Stimulated activated memory B cell treated with anti-CD40 and anti-IgM and Interleukin-4, amounts not matched to agents 10 μg/mL and 1 μg/mL and 100 μg/mL, for 72 hours (primary cell): ENCODE measurements at regions not wholly inside any gene's neighbourhood (a gene's known extent, or its start where the extent isn't known, plus 50 kb on each side); places are given as distances from the start of the nearest gene placed in this dataset.

Experiments
- ATAC-seq: fragments of 150-1000 bp; cut with Tn5 transposase; 2 replicates; pipeline ENCODE4 v1.10.0; 2021
- H3K27ac Mint-ChIP-seq: one replicate; pipeline ENCODE4 v1.8.0; 2022; ENCODE audit warnings: mild to moderate bottlenecking, mixed read lengths
- H3K27me3 Mint-ChIP-seq: one replicate; pipeline ENCODE4 v1.8.0; 2022; ENCODE audit warnings: mixed read lengths
- H3K36me3 Mint-ChIP-seq: one replicate; pipeline ENCODE4 v1.8.0; 2022; ENCODE audit warnings: mixed read lengths
- H3K4me1 Mint-ChIP-seq: one replicate; pipeline ENCODE4 v1.8.0; 2022; ENCODE audit warnings: mixed read lengths
- H3K4me3 Mint-ChIP-seq: one replicate; pipeline ENCODE4 v1.8.0; 2022; ENCODE audit warnings: mild to moderate bottlenecking, moderate library complexity, mixed read lengths
- H3K9me3 Mint-ChIP-seq: one replicate; pipeline ENCODE4 v1.8.0; 2022; ENCODE audit warnings: mixed read lengths

- Mint-ChIP-seq H3K27me3 (peaks cover 7% of the 10 kb centered on the region), H3K4me3 (no peak overlapping the region), H3K9me3 (no peaks in the 10 kb centered on the region), H3K4me1 (peaks cover 6% of the 10 kb centered on the region), H3K27ac (no peak overlapping the region), H3K36me3 (no peaks in the 10 kb centered on the region)
- no peak for ATAC-seq
These were observed 97.8 kb upstream of the OGFRL1 start for GRCh38 chr6:71190809-71191208.

GRCh38 chr6:71194724-71195123, 93.9 kb upstream of the OGFRL1 start:
- ATAC-seq: no peak
- no peaks in the 10 kb centered on the region for H3K9me3 Mint-ChIP-seq
- no peak overlapping the region for H3K27ac Mint-ChIP-seq
- peaks cover 4% of the 10 kb centered on the region for H3K27me3 Mint-ChIP-seq
- peaks cover 6% of the 10 kb centered on the region for H3K4me1 Mint-ChIP-seq
- no peaks in the 10 kb centered on the region for H3K36me3 Mint-ChIP-seq
- no peak overlapping the region for H3K4me3 Mint-ChIP-seq

GRCh38 chr6:71197267-71197666, 91.3 kb upstream of the OGFRL1 start:
- ATAC-seq: no peak
- Mint-ChIP-seq H3K4me3 (no peak overlapping the region), H3K27me3 (no peaks in the 10 kb centered on the region), H3K36me3 (no peaks in the 10 kb centered on the region), H3K9me3 (no peaks in the 10 kb centered on the region), H3K27ac (no peak overlapping the region), H3K4me1 (no peaks in the 10 kb centered on the region)

GRCh38 chr6:71197780-71198179, 90.8 kb upstream of the OGFRL1 start:
- ATAC-seq: no peak
- Mint-ChIP-seq H3K9me3 (no peaks in the 10 kb centered on the region), H3K27me3 (no peaks in the 10 kb centered on the region), H3K4me1 (no peaks in the 10 kb centered on the region), H3K36me3 (no peaks in the 10 kb centered on the region), H3K4me3 (no peak overlapping the region), H3K27ac (no peak overlapping the region)

DNA sequence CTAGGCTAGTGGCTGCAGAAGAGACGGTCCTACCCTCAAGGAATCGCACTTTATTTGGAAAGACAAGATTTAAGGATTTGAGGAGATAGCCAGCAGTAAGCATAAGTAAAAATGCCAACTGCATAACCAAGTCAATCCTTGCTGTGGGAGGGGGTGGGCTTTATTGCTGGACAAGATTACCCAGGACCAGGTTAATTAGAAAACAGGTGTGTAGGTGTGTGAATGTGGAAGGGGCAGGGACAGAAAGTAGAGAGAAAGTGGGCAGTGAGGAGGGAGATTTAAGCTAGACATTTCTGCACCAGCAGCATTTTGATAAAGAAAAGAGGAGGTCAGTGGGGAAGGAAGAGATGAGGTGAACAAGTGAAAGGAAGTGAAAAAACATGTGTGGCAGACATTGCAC, 89.7 kb upstream of the OGFRL1 start:
- no peaks in the 10 kb centered on the region for H3K9me3 Mint-ChIP-seq
- no peaks in the 10 kb centered on the region for H3K36me3 Mint-ChIP-seq
- no peak for ATAC-seq
- no peak overlapping the region for H3K27ac Mint-ChIP-seq
- H3K27me3 Mint-ChIP-seq: peaks cover 5% of the 10 kb centered on the region
- no peak overlapping the region for H3K4me3 Mint-ChIP-seq
- H3K4me1 Mint-ChIP-seq: no peaks in the 10 kb centered on the region

- Mint-ChIP-seq H3K4me3 (no peak overlapping the region), H3K9me3 (no peaks in the 10 kb centered on the region), H3K4me1 (no peaks in the 10 kb centered on the region), H3K27me3 (peaks cover 9% of the 10 kb centered on the region), H3K36me3 (no peaks in the 10 kb centered on the region), H3K27ac (no peak overlapping the region)
- no peak for ATAC-seq
These were observed 88.9 kb upstream of the OGFRL1 start for GRCh38 chr6:71199736-71200135.

GRCh38 chr6:71203206-71203605, 85.4 kb upstream of the OGFRL1 start:
- Mint-ChIP-seq H3K4me1 (no peaks in the 10 kb centered on the region), H3K36me3 (no peaks in the 10 kb centered on the region), H3K27ac (no peak overlapping the region), H3K4me3 (no peak overlapping the region), H3K27me3 (peaks cover 9% of the 10 kb centered on the region), H3K9me3 (no peaks in the 10 kb centered on the region)
- no peak for ATAC-seq

DNA sequence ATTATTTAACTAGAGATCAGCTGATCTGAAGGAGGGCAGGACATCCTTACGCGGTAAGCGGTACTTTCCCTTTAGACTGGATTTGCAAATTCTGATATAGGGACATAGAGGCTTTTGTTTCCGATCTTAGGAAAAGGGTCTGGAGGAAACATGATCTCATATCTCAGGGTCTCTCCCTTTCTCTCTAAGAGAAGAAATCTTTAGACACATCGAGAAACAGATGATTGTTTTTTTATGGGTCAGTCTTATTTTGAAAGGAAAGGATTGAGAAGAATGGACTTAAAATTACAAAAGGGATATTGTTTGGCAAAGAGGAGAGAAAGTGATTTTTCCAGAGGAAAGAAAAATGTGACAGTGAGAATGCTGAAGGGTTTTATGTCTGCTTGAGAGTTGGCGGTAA, 83.9 kb upstream of the OGFRL1 start:
- H3K27ac Mint-ChIP-seq: no peak overlapping the region
- no peak for ATAC-seq
- no peaks in the 10 kb centered on the region for H3K4me1 Mint-ChIP-seq
- H3K9me3 Mint-ChIP-seq: no peaks in the 10 kb centered on the region
- H3K27me3 Mint-ChIP-seq: peaks cover 9% of the 10 kb centered on the region
- no peak overlapping the region for H3K4me3 Mint-ChIP-seq
- no peaks in the 10 kb centered on the region for H3K36me3 Mint-ChIP-seq

DNA sequence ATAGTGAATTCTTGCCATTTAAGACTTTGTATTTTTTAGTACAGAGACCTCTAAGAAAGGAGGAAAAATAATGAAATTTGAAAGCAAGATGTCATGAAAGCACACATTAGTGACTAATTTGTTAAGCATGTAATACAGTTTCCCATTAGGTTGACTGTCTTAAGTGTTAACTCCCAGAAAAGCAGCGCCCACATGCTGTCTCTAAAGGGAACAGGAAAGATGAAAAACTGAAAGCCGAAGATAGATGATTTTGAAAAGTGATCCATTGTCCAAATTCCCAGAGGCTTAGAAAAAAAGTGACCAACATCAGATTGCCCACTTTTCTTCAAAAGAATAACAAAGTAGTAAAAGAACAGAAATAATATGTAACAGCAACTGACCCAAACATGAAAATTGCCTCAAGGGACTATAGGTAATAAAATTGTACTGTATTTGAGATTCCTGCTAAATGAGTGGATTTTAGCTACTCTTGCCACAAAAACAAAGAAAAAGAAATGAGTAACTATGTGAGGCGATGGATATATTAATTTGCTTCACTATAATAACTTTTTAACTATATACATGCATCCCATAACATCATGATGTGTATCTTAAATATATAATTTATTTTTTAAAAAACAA, 83.2 kb upstream of the OGFRL1 start:
- Mint-ChIP-seq H3K36me3 (no peaks in the 10 kb centered on the region), H3K27ac (no peak overlapping the region), H3K9me3 (no peaks in the 10 kb centered on the region), H3K4me1 (no peaks in the 10 kb centered on the region), H3K4me3 (no peak overlapping the region), H3K27me3 (peaks cover 9% of the 10 kb centered on the region)
- ATAC-seq: no peak

DNA sequence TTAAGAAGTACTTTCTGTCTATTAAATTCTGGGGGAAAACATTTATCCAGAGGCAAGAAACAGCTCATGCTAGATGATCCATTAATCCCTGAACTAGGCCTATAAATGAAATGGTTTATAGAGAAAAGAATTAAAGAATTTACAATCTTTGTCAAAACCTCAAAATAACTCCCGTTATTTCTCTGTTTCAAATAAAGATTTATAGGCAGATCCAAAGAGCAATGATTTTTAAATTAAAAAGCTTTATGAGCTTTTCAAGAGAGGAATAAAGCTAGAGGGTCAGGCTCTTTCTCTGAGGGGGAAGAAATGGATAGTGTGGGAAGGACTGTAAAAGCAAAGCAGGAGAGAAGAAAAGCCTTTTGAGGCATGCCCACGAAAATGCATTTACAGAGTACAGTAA, 82.5 kb upstream of the OGFRL1 start:
- H3K27me3 Mint-ChIP-seq: peaks cover 9% of the 10 kb centered on the region
- H3K4me1 Mint-ChIP-seq: no peaks in the 10 kb centered on the region
- ATAC-seq: no peak
- no peak overlapping the region for H3K4me3 Mint-ChIP-seq
- H3K27ac Mint-ChIP-seq: no peak overlapping the region
- no peaks in the 10 kb centered on the region for H3K36me3 Mint-ChIP-seq
- no peaks in the 10 kb centered on the region for H3K9me3 Mint-ChIP-seq

GRCh38 chr6:71209206-71209605, 79.4 kb upstream of the OGFRL1 start:
- Mint-ChIP-seq H3K27me3 (peaks cover under 1% of the 10 kb centered on the region), H3K27ac (no peak overlapping the region), H3K4me3 (no peak overlapping the region), H3K9me3 (no peaks in the 10 kb centered on the region), H3K4me1 (no peaks in the 10 kb centered on the region), H3K36me3 (no peaks in the 10 kb centered on the region)
- ATAC-seq: no peak

DNA sequence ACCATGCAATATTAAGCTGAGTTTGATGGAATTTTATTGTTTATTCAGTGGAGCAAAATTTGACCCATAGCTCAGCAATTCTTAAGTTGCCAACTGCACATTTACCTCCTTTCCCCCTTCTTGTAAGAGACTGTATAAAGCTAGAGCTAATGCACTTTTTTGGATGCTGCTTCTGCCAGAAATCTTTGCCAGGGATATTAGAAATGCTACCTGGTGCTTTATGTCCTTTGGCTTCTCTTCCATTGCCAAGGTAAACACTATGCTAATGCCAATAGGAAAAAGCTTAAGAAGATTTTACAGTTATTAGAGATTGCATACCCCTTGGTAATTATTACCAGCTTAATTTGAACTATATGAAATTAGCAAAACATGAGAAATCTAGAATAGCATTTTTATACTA, 79.0 kb upstream of the OGFRL1 start:
- Mint-ChIP-seq H3K27ac (no peak overlapping the region), H3K4me1 (no peaks in the 10 kb centered on the region), H3K4me3 (no peak overlapping the region), H3K9me3 (no peaks in the 10 kb centered on the region), H3K36me3 (no peaks in the 10 kb centered on the region), H3K27me3 (no peaks in the 10 kb centered on the region)
- ATAC-seq: no peak

DNA sequence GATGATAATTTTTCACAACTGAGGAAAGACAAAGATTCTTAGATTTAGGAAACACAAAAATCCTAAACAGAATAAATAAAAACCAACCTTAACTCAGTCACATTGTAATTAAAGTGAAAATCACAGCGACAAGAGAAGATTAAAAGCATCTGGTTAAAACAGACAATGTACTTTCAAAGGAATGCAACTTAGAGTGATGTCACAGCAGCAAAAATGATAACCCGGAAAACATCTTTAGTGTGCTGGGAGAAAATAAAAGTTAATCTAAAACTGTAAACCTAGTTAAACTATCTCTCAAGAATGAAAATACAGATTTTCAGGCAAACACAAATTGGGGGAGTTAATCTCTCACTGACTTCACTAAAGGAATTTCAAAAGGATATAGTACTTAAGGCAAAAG, 76.8 kb upstream of the OGFRL1 start:
- H3K27ac Mint-ChIP-seq: no peak overlapping the region
- no peaks in the 10 kb centered on the region for H3K9me3 Mint-ChIP-seq
- H3K4me3 Mint-ChIP-seq: no peak overlapping the region
- H3K27me3 Mint-ChIP-seq: no peaks in the 10 kb centered on the region
- H3K36me3 Mint-ChIP-seq: no peaks in the 10 kb centered on the region
- no peaks in the 10 kb centered on the region for H3K4me1 Mint-ChIP-seq
- no peak for ATAC-seq

GRCh38 chr6:71220466-71220865, 68.1 kb upstream of the OGFRL1 start:
- Mint-ChIP-seq H3K36me3 (no peaks in the 10 kb centered on the region), H3K27me3 (no peaks in the 10 kb centered on the region), H3K9me3 (no peaks in the 10 kb centered on the region), H3K4me1 (no peaks in the 10 kb centered on the region), H3K27ac (no peak overlapping the region), H3K4me3 (no peak overlapping the region)
- no peak for ATAC-seq

- no peak overlapping the region for H3K27ac Mint-ChIP-seq
- ATAC-seq: no peak
- no peaks in the 10 kb centered on the region for H3K9me3 Mint-ChIP-seq
These were observed 65.9 kb upstream of the OGFRL1 start for GRCh38 chr6:71222671-71223070.

GRCh38 chr6:71224011-71224410, 64.6 kb upstream of the OGFRL1 start:
- H3K4me3 Mint-ChIP-seq: no peak overlapping the region
- H3K4me1 Mint-ChIP-seq: peaks cover 18% of the 10 kb centered on the region
- no peaks in the 10 kb centered on the region for H3K36me3 Mint-ChIP-seq
- H3K27ac Mint-ChIP-seq: no peak overlapping the region
- ATAC-seq: no peak
- H3K27me3 Mint-ChIP-seq: no peaks in the 10 kb centered on the region
- no peaks in the 10 kb centered on the region for H3K9me3 Mint-ChIP-seq

More at GRCh38 chr6:71222671-71223070, 65.9 kb upstream of the OGFRL1 start:
- Mint-ChIP-seq H3K27me3 (no peaks in the 10 kb centered on the region), H3K4me1 (peaks cover 6% of the 10 kb centered on the region), H3K36me3 (no peaks in the 10 kb centered on the region), H3K4me3 (no peak overlapping the region)

DNA sequence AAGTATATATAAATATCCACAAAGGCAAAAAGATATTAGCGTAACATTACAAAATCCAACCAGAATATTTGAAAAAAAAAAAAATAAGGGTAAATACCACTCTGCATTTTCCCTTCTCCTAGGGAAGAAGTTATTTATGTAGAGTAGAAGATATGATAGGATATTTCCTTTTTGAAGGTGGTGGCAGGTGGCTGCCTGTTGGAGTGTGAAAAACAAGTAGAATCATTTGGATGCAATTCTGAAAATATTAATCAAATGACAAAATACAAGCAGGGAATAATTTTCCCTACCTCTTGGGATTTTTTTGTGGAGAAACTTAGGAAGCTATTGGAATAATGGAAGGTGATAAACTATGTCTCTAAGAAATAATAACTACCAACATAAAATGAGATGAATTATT, 62.5 kb upstream of the OGFRL1 start:
- ATAC-seq: no peak

More for the DNA sequence above, 62.5 kb upstream of the OGFRL1 start:
- H3K9me3 Mint-ChIP-seq: no peaks in the 10 kb centered on the region
- H3K4me3 Mint-ChIP-seq: no peak overlapping the region
- peaks cover 21% of the 10 kb centered on the region for H3K4me1 Mint-ChIP-seq
- H3K27ac Mint-ChIP-seq: no peak overlapping the region
- H3K36me3 Mint-ChIP-seq: no peaks in the 10 kb centered on the region
- no peaks in the 10 kb centered on the region for H3K27me3 Mint-ChIP-seq
